Activated CD4-positive, alpha-beta T cell treated with anti-CD3 and anti-CD28 coated beads for 24 hours (primary cell): ENCODE measurements at regions not wholly inside any gene's neighbourhood (a gene's known extent, or its start where the extent isn't known, plus 50 kb on each side); places are given as distances from the start of the nearest gene placed in this dataset.
"Not testable (repeated sequence)": the region's sequence is repeated elsewhere in the genome, so short reads cannot be mapped to it uniquely, and the experiment has no call there.

Source experiments
- DNase-seq, 2 donors: peaks; one replicate each; pipeline ENCODE4 v3.0.0-alpha.2; 2020; ENCODE audit warnings: low read depth in 2 of 2

- not testable (repeated sequence) for DNase-seq
These were observed 109.0 kb upstream of the SERPINE2 start for GRCh38 chr2:224148058-224148457.

GRCh38 chr2:224147174-224147573, 108.1 kb upstream of the SERPINE2 start:
- DNase-seq, result no peak

- DNase-seq, result no peak
These were observed 107.5 kb upstream of the SERPINE2 start for GRCh38 chr2:224146356-224147160.

- DNase-seq, result no peak
These were observed 106.8 kb upstream of the SERPINE2 start for GRCh38 chr2:224145751-224146355.

- DNase-seq, result no peak
These were observed 104.4 kb upstream of the SERPINE2 start for GRCh38 chr2:224143526-224143925.

GRCh38 chr2:224142397-224143312, 103.6 kb upstream of the SERPINE2 start:
- DNase-seq, result no peak

- DNase-seq, result no peak
These were observed 102.2 kb upstream of the SERPINE2 start for GRCh38 chr2:224141304-224141703.

GRCh38 chr2:224137208-224137607, 98.1 kb upstream of the SERPINE2 start:
- no peak for DNase-seq

GRCh38 chr2:224136396-224136795, 97.3 kb upstream of the SERPINE2 start:
- DNase-seq, result no peak

- no peak for DNase-seq
These were observed 96.8 kb upstream of the SERPINE2 start for GRCh38 chr2:224135881-224136280.

- no peak for DNase-seq
These were observed 95.1 kb upstream of the SERPINE2 start for GRCh38 chr2:224134003-224134734.

GRCh38 chr2:224133387-224133786, 94.3 kb upstream of the SERPINE2 start:
- no peak for DNase-seq

- DNase-seq, result no peak
These were observed 88.9 kb upstream of the SERPINE2 start for GRCh38 chr2:224127871-224128501.

GRCh38 chr2:224126440-224126839, 87.4 kb upstream of the SERPINE2 start:
- no peak for DNase-seq

- no peak for DNase-seq
These were observed 86.9 kb upstream of the SERPINE2 start for GRCh38 chr2:224126003-224126402.

GRCh38 chr2:224122542-224122941, 83.5 kb upstream of the SERPINE2 start:
- no peak for DNase-seq

GRCh38 chr2:224121406-224122067, 82.5 kb upstream of the SERPINE2 start:
- DNase-seq, result no peak

GRCh38 chr2:224120986-224121385, 81.9 kb upstream of the SERPINE2 start:
- no peak for DNase-seq

GRCh38 chr2:224119846-224120245, 80.8 kb upstream of the SERPINE2 start:
- DNase-seq, result not testable (repeated sequence)

GRCh38 chr2:224114428-224114827, 75.3 kb upstream of the SERPINE2 start:
- DNase-seq, result no peak

- DNase-seq, result not testable (repeated sequence)
These were observed 74.8 kb upstream of the SERPINE2 start for GRCh38 chr2:224113930-224114329.
